ENCODE measurements at regions not wholly inside any gene's neighbourhood (a gene's known extent, or its start where the extent isn't known, plus 50 kb on each side); places are given as distances from the start of the nearest gene placed in this dataset.

DNA sequence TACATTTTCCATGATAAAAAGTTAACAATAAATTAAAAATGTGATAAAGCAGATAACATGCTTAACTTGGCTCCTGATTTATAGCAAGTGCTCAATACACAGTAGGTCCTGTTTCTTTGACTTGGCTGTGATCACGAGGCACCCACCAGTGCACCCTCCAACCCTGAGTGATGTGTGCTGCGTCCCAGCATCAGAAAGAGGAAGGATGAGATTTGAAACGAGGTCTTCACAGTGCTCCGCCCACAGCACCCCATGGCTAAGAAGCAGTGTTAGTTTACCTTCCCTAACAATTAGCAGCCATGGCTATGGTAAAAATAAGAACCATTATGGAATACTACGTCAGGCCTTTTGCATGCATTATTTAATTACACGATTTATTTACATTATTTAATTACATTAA lies 292.0 kb upstream of the ZMIZ1 start:
- TF ChIP-seq CTCF (IDR thresholded peaks at IDR 0.05): no peak
- 80 to 83% methylated on average over 6 of the region's 6 CpGs for WGBS, 2 donors
- ATAC-seq (no peak), DNase-seq (no peak)
- H3K4me3 ChIP-seq: no peak overlapping the region
- no peaks in the 10 kb centered on the region for H3K27me3 ChIP-seq
- H3K9me3 ChIP-seq: no peaks in the 10 kb centered on the region
- intact Hi-C loops (cut with DNase I): loop anchor here in 1 of 10 donors (10.0 kb wide), 1 partner anchor 418 kb away; no protein-coding TSS in a partner anchor
- H3K36me3 ChIP-seq: no peaks in the 10 kb centered on the region
- peak overlapping the region in 8 of 10 donors; percentile 60 to 91 (median 80) for H3K27ac ChIP-seq
- H3K4me1 ChIP-seq: peaks cover 13 to 66% (median 36%) of the 10 kb centered on the region in 9 donors

GRCh38 chr10:78777466-78777865 lies 291.3 kb upstream of the ZMIZ1 start:
- intact Hi-C loops (cut with DNase I): loop anchor here in 1 of 10 donors (10.0 kb wide), 1 partner anchor 417 kb away; no protein-coding TSS in a partner anchor
- TF ChIP-seq CTCF (IDR thresholded peaks at IDR 0.05): peak in 1 of 9 donors; percentile 20
- DNase-seq: peak; percentile 57 to 73
- peaks cover 13 to 59% (median 32%) of the 10 kb centered on the region in 9 donors for H3K4me1 ChIP-seq
- H3K36me3 ChIP-seq: no peaks in the 10 kb centered on the region
- H3K9me3 ChIP-seq: no peaks in the 10 kb centered on the region
- no peak overlapping the region for H3K4me3 ChIP-seq
- H3K27me3 ChIP-seq: no peaks in the 10 kb centered on the region
- peak; percentile 74 to 89 (median 83) for ATAC-seq
- peak overlapping the region; percentile 20 to 91 (median 78) for H3K27ac ChIP-seq
- WGBS, 2 donors: 18 to 23% methylated on average over 5 of the region's 5 CpGs

- WGBS, 2 donors: 71 to 73% methylated on average over 5 of the region's 5 CpGs
- intact Hi-C loops (cut with DNase I): loop anchor here in 1 of 10 donors (10.0 kb wide), 1 partner anchor 417 kb away; no protein-coding TSS in a partner anchor
- ATAC-seq: peak; percentile 13 to 56 (median 29)
- DNase-seq: peak in 1 of 2 donors; percentile 34
- no peaks in the 10 kb centered on the region for H3K36me3 ChIP-seq
- H3K9me3 ChIP-seq: no peaks in the 10 kb centered on the region
- peak overlapping the region; percentile 20 to 91 (median 78) for H3K27ac ChIP-seq
- no peak for TF ChIP-seq CTCF (IDR thresholded peaks at IDR 0.05)
- H3K4me1 ChIP-seq: peaks cover 13 to 57% (median 29%) of the 10 kb centered on the region in 9 donors
- no peaks in the 10 kb centered on the region for H3K27me3 ChIP-seq
- no peak overlapping the region for H3K4me3 ChIP-seq
Measured at GRCh38 chr10:78777867-78778266, 290.9 kb upstream of the ZMIZ1 start.

- DNase-seq (no peak), ATAC-seq (no peak)
- no peak overlapping the region for H3K4me3 ChIP-seq
- intact Hi-C loops (cut with DNase I): loop anchor here in 1 of 10 donors (10.0 kb wide), 1 partner anchor 416 kb away; no protein-coding TSS in a partner anchor
- peak overlapping the region in 6 of 10 donors; percentile 71 to 91 (median 80) for H3K27ac ChIP-seq
- WGBS, 2 donors: 79 to 89% methylated on average over 13 of the region's 13 CpGs
- TF ChIP-seq CTCF (IDR thresholded peaks at IDR 0.05): no peak
- H3K27me3 ChIP-seq: no peaks in the 10 kb centered on the region
- H3K36me3 ChIP-seq: no peaks in the 10 kb centered on the region
- H3K9me3 ChIP-seq: peaks cover 0 to 6% (median 0%) of the 10 kb centered on the region in 11 donors
- H3K4me1 ChIP-seq: peaks cover 13 to 57% (median 29%) of the 10 kb centered on the region in 9 donors
Measured at GRCh38 chr10:78778444-78779338, 290.1 kb upstream of the ZMIZ1 start.
